PC-3 (cell line): ENCODE measurements at regions not wholly inside any gene's neighbourhood (a gene's known extent, or its start where the extent isn't known, plus 50 kb on each side); places are given as distances from the start of the nearest gene placed in this dataset.

Experiments
- EZH2 ChIP-seq: fragments of 300-600 bp; sonication (generic); IDR thresholded peaks from one replicate; pipeline ENCODE4 v1.6.1; 2017; ENCODE audit warnings: antibody characterized with exemption, mild to moderate bottlenecking, low read length; ENCODE audit not compliant: unreplicated experiment
- EZH2phosphoT487 ChIP-seq: fragments of 300-600 bp; sonication (generic); IDR thresholded peaks from 2 replicates; pipeline ENCODE4 v1.6.1; 2018; ENCODE audit warnings: mild to moderate bottlenecking, antibody characterized with exemption, low read length, borderline replicate concordance
- TF ChIP-seq, protein P1 (sequence below): fragments of 300-600 bp; sonication (generic); conservative IDR thresholded peaks from 2 replicates; pipeline ENCODE4 v1.5.1; 2017; ENCODE audit warnings: antibody characterized with exemption, low read depth, mild to moderate bottlenecking, low read length

DNA sequence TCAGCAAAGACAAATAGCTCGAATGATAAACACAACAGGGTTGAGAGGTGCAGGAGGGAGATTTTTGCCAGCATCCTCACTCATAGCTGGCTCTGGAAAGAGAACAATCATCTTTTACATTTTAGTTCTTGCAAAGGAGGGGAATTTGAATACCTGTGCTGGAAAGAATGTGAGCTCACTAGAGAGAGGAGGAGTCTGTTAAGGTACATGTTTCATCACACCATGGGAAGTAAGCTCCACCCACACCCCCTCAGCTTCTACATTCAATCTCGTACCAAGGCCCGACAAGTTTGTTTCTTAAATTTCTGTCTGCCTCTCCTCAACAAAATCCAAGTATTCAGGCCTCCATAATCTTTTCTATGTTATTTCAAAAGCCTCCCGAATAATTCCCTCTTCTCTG, 254.6 kb downstream of the BRINP1 start:
- TF ChIP-seq, protein P1, sequence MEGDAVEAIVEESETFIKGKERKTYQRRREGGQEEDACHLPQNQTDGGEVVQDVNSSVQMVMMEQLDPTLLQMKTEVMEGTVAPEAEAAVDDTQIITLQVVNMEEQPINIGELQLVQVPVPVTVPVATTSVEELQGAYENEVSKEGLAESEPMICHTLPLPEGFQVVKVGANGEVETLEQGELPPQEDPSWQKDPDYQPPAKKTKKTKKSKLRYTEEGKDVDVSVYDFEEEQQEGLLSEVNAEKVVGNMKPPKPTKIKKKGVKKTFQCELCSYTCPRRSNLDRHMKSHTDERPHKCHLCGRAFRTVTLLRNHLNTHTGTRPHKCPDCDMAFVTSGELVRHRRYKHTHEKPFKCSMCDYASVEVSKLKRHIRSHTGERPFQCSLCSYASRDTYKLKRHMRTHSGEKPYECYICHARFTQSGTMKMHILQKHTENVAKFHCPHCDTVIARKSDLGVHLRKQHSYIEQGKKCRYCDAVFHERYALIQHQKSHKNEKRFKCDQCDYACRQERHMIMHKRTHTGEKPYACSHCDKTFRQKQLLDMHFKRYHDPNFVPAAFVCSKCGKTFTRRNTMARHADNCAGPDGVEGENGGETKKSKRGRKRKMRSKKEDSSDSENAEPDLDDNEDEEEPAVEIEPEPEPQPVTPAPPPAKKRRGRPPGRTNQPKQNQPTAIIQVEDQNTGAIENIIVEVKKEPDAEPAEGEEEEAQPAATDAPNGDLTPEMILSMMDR, result no peak
- TF ChIP-seq EZH2phosphoT487, result no peak
- TF ChIP-seq EZH2, result no peak
